Panc1 (cell line): ENCODE measurements at regions not wholly inside any gene's neighbourhood (a gene's known extent, or its start where the extent isn't known, plus 50 kb on each side); places are given as distances from the start of the nearest gene placed in this dataset.

Source experiments
- POLR2AphosphoS5 ChIP-seq: IDR thresholded peaks from 2 replicates; pipeline ENCODE4 v1.6.1; 2012; ENCODE audit warnings: mild to moderate bottlenecking, low read depth, low read length, moderate library complexity
- TF ChIP-seq, protein P1 (sequence below): fragments of 450-650 bp; IDR thresholded peaks from 2 replicates; pipeline ENCODE4 v1.5.1; 2017; ENCODE audit warnings: mild to moderate bottlenecking

DNA sequence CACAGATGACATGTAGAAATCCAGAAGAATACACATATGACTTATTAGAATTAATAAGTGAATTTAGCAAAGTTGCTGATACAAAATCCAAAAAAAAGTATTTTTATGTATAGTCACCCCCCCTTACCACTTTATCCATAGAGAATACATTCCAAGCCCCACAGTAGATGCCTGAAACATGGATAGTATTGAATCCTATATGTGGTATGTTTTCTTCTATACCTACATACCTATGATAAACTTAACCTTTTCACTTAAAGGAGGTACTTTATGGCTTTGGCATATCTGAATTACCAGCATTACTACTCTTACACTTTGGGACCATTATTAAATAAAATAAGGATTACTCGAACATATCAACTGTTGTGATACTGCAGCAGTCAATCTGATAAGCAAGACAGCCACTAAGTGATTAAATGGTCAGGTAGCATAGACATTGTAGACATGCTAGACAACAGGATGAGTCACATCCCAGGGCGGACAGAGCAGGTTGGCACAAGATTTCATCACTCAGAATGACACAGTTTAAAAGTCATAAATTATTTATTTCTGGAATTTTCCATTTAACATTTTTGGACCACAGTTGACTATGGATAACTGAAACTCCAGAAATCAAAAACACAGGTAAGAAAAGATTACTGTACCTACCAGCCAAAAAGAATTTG, 208.2 kb upstream of the CHAC2 start:
- TF ChIP-seq, protein P1, sequence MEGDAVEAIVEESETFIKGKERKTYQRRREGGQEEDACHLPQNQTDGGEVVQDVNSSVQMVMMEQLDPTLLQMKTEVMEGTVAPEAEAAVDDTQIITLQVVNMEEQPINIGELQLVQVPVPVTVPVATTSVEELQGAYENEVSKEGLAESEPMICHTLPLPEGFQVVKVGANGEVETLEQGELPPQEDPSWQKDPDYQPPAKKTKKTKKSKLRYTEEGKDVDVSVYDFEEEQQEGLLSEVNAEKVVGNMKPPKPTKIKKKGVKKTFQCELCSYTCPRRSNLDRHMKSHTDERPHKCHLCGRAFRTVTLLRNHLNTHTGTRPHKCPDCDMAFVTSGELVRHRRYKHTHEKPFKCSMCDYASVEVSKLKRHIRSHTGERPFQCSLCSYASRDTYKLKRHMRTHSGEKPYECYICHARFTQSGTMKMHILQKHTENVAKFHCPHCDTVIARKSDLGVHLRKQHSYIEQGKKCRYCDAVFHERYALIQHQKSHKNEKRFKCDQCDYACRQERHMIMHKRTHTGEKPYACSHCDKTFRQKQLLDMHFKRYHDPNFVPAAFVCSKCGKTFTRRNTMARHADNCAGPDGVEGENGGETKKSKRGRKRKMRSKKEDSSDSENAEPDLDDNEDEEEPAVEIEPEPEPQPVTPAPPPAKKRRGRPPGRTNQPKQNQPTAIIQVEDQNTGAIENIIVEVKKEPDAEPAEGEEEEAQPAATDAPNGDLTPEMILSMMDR, result no peak
- no peak for TF ChIP-seq POLR2AphosphoS5
